ENCODE measurements at regions not wholly inside any gene's neighbourhood (a gene's known extent, or its start where the extent isn't known, plus 50 kb on each side); places are given as distances from the start of the nearest gene placed in this dataset.

GRCh38 chr6:100232781-100233573, 231.7 kb downstream of the SIM1 start:
- TF ChIP-seq SIN3A (IDR thresholded peaks at IDR 0.05; ENCODE audit: borderline replicate concordance, insufficient read depth, low read length): no peak
- no peak for TF ChIP-seq REST (IDR thresholded peaks at IDR 0.05; ENCODE audit: insufficient read depth in 1 of 2, low read depth in 2 of 2, low read length in 2 of 2)
- no peak for TF ChIP-seq FOXP2 (optimal IDR thresholded peaks at IDR 0.05; ENCODE audit: borderline replicate concordance, extremely low read depth, extremely low read length, insufficient read depth)
- no peak for TF ChIP-seq TAF1 (IDR thresholded peaks at IDR 0.05; ENCODE audit: borderline replicate concordance, insufficient read depth, low read length)
- TF ChIP-seq POLR2AphosphoS5 (IDR thresholded peaks at IDR 0.05; ENCODE audit: low read depth, low read length): no peak

GRCh38 chr6:100230953-100231316, 233.8 kb downstream of the SIM1 start:
- TF ChIP-seq TAF1 (IDR thresholded peaks at IDR 0.05; ENCODE audit: borderline replicate concordance, insufficient read depth, low read length) (0 out of 2 replicates have a peak, but pooled peaks have one; percentile 3), REST (IDR thresholded peaks at IDR 0.05; ENCODE audit: insufficient read depth in 1 of 2, low read depth in 2 of 2, low read length in 2 of 2) (no peak)

- TF ChIP-seq REST (IDR thresholded peaks at IDR 0.05; ENCODE audit: insufficient read depth in 1 of 2, low read depth in 2 of 2, low read length in 2 of 2) (no peak), FOXP2 (optimal IDR thresholded peaks at IDR 0.05; ENCODE audit: borderline replicate concordance, extremely low read depth, extremely low read length, insufficient read depth) (no peak), POLR2AphosphoS5 (IDR thresholded peaks at IDR 0.05; ENCODE audit: low read depth, low read length) (no peak), SIN3A (IDR thresholded peaks at IDR 0.05; ENCODE audit: borderline replicate concordance, insufficient read depth, low read length) (no peak), TAF1 (IDR thresholded peaks at IDR 0.05; ENCODE audit: borderline replicate concordance, insufficient read depth, low read length) (no peak)
Measured at GRCh38 chr6:100230115-100230952, 234.4 kb downstream of the SIM1 start.

GRCh38 chr6:100229512-100229911, 235.2 kb downstream of the SIM1 start:
- no peak for TF ChIP-seq TAF1 (IDR thresholded peaks at IDR 0.05; ENCODE audit: borderline replicate concordance, insufficient read depth, low read length)
- TF ChIP-seq REST (IDR thresholded peaks at IDR 0.05; ENCODE audit: insufficient read depth in 1 of 2, low read depth in 2 of 2, low read length in 2 of 2): no peak
